GM21360 (cell line): ENCODE measurements at regions not wholly inside any gene's neighbourhood (a gene's known extent, or its start where the extent isn't known, plus 50 kb on each side); places are given as distances from the start of the nearest gene placed in this dataset.
"Not testable (repeated sequence)": the region's sequence is repeated elsewhere in the genome, so short reads cannot be mapped to it uniquely, and the experiment has no call there.

Experiments
- ATAC-seq: cut with Tn5 transposase; IDR thresholded peaks from one replicate; pipeline ENCODE4 v1.9.1; 2021; ENCODE audit warnings: mild to moderate bottlenecking, moderate library complexity; ENCODE audit not compliant: unreplicated experiment

DNA sequence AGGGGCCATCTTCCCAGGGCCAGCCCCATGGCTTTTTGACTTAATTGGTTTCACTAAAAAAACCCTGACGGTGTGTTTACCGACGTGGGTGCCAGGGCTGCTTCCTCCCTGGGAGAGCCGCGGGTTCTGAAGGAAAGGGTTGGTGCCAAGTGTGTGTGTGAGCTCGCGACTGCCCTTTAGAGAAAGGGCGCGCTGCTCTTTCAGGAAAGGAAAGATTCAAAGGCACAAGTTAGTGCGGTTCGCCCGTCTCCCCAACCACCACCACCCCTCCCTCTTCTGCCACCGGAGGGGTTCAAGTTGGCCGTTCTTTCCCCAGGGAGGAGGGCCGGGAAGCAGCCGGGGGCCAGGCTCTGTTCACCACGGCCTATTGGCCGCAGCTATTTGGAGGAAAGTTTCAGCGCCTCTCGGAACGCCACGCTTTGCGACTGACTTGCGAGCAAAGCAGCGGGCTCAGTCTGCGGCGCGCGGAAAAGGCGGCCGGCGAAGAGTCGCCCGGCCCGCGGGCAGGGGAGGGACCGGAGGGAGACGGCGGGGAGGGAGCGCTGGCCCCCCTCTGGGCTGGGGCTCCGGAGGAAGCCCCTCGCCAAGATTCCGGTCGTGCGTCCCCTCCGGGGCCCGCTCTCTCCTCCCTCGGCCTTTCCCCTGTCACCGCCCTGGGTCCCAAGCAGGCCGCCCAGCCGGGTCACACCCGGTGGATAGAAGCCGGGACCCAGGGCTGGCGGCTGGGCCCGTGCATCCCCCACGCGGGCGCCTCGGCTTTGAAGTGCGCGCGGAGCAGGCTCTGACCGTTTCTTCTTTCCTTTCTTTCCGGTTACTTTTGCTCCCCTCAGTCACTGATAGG lies 165.9 kb upstream of the PPP1R3A start:
- ATAC-seq, result no peak

DNA sequence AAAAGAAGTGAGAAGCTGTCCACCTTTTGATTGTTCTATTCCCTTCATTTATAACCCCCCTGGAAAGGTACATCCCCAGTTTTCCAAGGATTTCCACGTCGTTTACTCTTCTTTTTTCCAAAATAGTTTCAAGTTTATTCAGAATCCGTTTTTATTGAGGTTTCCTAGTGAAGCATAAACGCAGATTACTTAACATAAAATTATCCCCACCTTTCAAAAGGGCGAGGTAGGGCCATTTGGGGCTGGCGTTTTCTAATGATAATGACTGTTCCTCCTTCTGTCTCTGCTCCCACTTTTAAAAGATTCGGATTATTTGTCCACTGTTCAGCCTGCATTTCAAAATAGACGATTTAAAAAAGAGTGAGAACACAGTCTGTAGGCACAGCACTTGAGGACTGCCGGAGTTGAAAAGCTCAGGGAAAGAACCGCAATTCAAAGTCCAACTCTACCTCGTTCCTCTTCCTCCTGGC lies 165.2 kb upstream of the PPP1R3A start:
- no peak for ATAC-seq

- no peak for ATAC-seq
Observed at GRCh38 chr7:114083166-114084001, 164.6 kb upstream of the PPP1R3A start.

DNA sequence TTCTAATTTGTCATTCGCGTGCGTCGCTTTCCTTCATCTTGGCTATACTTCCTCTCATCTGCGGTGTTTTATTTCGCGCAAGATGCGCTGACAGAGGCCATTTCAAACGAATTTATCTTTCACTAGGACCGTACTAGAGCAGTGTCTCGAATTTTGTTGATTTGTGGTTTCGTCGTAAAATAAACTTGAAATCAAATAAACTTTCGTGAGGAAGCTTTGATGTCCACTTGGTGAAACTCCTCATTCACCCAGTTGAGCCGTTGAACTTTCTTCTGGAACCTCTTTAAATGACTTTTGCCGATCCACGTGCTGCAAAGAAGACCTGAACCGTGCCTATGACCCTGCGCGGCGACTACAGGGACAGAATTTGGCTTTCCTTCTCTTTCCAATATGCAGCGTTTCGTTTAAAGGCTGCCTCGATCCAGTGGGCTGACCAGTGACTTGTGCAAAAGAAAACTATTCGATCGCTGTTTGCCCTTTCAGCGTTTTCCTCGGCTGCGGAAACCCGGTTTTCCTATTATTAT lies 163.9 kb upstream of the PPP1R3A start:
- no peak for ATAC-seq

DNA sequence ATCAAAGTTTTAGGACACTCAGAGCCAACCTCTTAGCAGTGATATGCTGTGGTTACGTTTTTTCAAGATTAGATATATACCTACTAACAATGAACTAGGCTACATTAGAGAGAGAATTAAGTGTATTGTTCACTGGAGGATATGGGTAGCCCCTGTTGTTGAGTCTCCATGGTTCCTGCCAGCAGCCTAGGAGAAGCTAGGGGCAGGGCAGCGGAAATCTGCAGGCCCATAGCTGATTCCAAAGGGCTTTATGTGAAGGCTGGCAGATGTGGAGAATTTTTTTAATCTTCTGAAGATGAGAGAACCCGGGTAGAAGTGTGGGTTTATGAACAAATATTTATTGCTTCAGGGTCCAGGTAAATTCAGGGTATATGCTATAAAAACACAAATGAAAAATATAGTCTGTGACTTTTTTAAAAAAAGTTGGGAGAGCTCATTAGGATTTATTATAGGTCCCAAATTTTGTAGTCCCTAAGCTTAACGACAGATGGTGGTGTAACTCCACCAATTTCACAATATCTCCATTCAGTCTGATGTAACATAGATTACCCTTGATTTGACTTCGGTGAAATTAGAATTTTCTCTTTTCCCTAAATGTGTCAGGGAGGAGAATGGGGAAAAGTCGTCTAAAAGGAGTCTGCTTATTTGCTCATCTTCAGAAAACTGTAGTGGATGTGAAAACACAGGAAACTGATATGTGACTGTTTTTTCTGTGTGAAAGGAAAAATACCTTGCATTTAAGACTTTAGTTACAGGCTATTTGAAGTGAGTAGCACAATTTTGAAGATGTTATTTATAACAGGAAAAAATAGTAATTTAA lies 163.0 kb upstream of the PPP1R3A start:
- no peak for ATAC-seq

DNA sequence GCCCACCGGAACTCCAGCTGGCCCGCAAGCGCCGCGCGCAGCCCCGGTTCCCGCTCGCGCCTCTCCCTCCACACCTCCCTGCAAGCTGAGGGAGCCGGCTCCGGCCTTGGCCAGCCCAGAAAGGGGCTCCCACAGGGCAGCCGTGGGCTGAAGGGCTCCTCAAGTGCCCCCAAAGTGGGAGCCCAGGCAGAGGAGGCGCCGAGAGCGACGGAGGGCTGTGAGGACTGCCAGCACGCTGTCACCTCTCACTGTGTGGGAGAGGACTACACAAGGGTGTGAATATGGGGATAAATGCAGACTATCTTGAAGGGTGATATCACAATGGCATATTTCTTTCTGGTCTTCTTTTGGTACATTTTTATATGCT lies 158.3 kb upstream of the PPP1R3A start:
- ATAC-seq, result not testable (repeated sequence)

DNA sequence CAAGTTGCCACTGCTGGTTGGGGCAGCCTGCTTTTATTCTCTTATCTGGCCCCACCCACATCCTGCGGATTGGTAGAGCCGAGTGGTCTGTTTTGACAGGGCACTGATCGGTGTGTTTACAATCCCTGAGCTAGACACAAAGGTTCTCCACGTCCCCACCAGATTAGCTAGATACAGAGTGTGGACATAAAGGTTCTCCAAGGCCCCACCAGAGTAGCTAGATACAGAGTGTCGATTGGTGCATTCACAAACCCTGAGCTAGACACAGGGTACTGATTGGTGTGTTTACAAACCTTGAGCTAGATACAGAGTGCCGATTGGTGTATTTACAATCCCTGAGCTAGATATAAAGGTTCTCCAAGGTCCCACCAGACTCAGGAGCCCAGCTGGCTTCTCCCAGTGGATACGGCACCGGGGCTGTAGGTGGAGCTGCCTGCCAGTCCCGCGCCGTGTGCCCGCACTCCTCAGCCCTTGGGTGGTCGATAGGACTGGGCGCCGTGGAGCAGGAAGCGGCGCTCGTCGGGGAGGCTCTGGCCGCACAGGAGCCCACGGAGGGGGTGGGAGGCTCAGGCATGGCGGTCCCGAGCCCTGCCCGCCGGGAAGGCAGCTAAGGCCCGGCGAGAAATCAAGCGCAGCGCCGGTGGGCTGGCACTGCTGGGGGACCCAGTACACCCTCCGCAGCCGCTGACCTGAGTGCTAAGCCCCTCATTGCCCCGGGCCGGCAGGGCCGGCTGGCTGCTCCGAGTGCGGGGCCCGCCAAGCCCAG lies 157.8 kb upstream of the PPP1R3A start:
- ATAC-seq, result not testable (repeated sequence)

GRCh38 chr7:114073701-114074100 lies 154.9 kb upstream of the PPP1R3A start:
- no peak for ATAC-seq

- no peak for ATAC-seq
Observed at GRCh38 chr7:114070246-114070645, 151.4 kb upstream of the PPP1R3A start.

DNA sequence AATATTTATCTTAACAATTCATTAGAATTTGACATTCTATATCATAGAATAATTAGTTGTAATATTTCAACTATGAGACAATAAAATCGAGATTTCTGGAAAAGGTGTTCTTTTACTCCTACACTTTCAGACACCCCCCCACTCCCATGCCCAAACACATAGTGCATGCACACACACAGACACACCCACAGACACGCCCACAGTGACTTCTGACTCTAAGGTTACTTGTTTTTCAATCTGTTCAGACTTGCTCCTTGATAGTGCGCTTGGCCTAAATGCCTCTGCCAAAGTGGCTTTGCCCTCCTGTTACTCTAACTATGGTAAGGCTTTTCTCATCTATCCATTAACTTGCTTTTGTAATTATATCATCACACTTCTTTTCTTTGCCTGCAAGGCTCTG lies 144.0 kb upstream of the PPP1R3A start:
- ATAC-seq, result no peak

DNA sequence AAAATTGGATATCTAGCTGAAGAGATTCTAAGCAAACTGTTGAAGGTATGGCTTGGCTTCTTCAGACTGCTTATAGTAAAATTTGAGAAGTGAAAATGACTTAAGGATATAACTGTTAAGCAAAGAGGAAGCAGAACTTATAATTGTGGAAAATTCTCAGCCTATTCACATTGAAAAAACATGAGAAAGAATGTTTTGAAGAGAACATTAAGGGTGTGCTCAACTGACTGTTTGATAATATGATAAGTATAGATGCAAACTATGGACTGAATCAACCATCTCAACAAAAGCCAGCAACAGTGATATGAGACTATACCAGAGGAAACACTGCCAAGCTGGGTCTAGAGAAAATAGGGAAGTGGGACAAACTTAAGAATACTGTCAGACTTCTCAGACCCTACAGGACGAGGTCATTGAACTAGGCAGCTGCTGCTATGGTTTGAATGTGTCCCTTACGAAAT lies 133.1 kb upstream of the PPP1R3A start:
- ATAC-seq, result peak; percentile 93

GRCh38 chr7:114050571-114050970 lies 131.8 kb upstream of the PPP1R3A start:
- no peak for ATAC-seq

GRCh38 chr7:114048386-114049235 lies 129.8 kb upstream of the PPP1R3A start:
- ATAC-seq, result no peak

DNA sequence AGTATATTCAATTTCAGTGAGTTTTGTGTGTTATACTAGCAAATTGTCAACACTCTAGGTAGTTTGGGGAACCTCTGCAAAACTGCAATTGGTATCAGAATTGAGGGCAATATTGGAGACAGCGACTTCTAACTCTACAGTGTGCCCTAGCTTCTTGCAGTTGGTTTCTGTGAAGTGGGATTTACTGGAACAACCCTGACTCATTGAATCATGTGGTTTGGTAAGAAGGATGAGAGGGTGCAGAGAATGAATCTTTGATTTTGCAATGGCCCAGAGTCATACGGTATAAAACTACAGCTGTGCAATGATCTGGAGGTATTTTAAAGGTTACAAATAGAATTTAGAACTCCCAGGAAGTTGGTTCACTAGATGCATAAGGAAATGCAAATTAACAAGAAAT lies 129.1 kb upstream of the PPP1R3A start:
- ATAC-seq, result no peak

DNA sequence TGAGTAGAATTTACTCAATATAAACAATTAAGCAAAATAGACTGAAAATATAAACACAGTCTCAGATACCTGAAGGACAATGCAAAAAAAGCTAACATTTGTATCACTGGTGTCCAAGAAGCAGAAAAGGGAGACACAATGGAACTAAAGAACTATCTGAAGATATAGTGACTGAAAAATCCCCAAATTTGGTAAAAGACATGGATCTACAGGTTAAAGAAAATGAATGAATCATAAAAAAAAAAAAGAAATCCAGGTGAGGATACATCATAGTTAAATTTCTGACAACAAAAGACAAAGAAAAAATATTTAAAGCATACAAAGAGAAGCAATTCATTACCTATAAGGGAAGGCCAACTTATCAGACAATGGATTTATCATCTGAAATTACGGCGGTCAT lies 114.7 kb upstream of the PPP1R3A start:
- no peak for ATAC-seq

- no peak for ATAC-seq
Observed at GRCh38 chr7:114026486-114027089, 107.8 kb upstream of the PPP1R3A start.

DNA sequence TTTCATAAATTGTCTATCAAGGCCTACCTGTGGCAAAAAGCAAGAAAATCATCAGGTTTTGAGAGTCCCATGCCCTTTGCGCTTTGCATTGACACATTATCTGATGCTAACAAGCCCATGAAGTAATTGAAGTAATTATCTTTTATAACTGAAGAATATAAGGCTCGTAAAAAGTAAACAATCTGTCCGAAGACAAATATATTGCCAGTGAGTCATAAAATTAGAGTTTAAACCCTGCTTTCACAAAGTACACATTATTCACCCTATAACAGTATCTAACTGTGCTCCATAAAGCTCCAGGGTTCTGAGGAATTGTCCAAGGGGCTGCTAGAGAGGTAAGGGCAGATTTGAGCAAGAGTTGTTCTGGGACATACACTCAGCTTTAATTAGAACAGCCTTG lies 102.3 kb upstream of the PPP1R3A start:
- no peak for ATAC-seq

GRCh38 chr7:114008696-114009095 lies 89.9 kb upstream of the PPP1R3A start:
- ATAC-seq, result no peak

- ATAC-seq, result no peak
Observed at GRCh38 chr7:114007386-114007785, 88.6 kb upstream of the PPP1R3A start.
